Upper lobe of left lung (tissue), 6 donors: ENCODE measurements at regions not wholly inside any gene's neighbourhood (a gene's known extent, or its start where the extent isn't known, plus 50 kb on each side); places are given as distances from the start of the nearest gene placed in this dataset.

ENCODE experiments used
- ATAC-seq, 2 donors: fragments of 200-7000 bp; cut with Tn5 transposase; one replicate each; pipeline ENCODE4 v1.9.1; 2022; ENCODE audit warnings: mild to moderate bottlenecking in 2 of 2, moderate library complexity in 2 of 2; ENCODE audit not compliant: low FRiP score in 2 of 2
- DNase-seq, 2 donors: peaks; one replicate each; pipeline ENCODE4 v3.0.0-alpha.2; 2019 to 2020
- H3K27ac ChIP-seq, 4 donors: fragments of 200-600 bp; sonication (generic); one replicate each; pipeline ENCODE4 v1.5.1; 2016 to 2019
- H3K27me3 ChIP-seq, 4 donors: fragments of 200-600 bp; sonication (generic); one replicate each; pipeline ENCODE4 v1.5.1; 2017 to 2019
- H3K36me3 ChIP-seq, 4 donors: fragments of 200-600 bp; sonication (generic); one replicate each; pipeline ENCODE4 v1.5.1; 2016 to 2019
- H3K4me1 ChIP-seq, 4 donors: fragments of 200-600 bp; sonication (generic); one replicate each; pipeline ENCODE4 v1.5.1; 2018 to 2019
- H3K4me3 ChIP-seq, 4 donors: fragments of 200-600 bp; sonication (generic); one replicate each; pipeline ENCODE4 v1.5.1; 2017 to 2019; ENCODE audit warnings: mild to moderate bottlenecking in 2 of 4, moderate library complexity in 1 of 4
- H3K9me3 ChIP-seq, 4 donors: fragments of 200-600 bp; sonication (generic); one replicate each; pipeline ENCODE4 v1.5.1; 2018 to 2019
- CTCF ChIP-seq, 6 experiments: fragments of 450-650 bp in 4 of 6; fragments of 200-600 bp in 2 of 6; sonication (generic) in 2 of 6; IDR thresholded peaks; one replicate each; pipeline ENCODE4 v1.5.1; 2016 to 2019; ENCODE audit warnings: antibody characterized with exemption in 6 of 6
- EP300 ChIP-seq, 4 donors: sonication (generic); formaldehyde crosslinking; IDR thresholded peaks; one replicate each; pipeline ENCODE4 v1.5.1; 2017; ENCODE audit warnings: antibody characterized with exemption in 4 of 4, control low read depth in 2 of 4
- POLR2A ChIP-seq, 4 donors: fragments of 450-650 bp; IDR thresholded peaks; one replicate each; pipeline ENCODE4 v1.5.1; 2016 to 2017; ENCODE audit warnings: antibody characterized with exemption in 4 of 4, mild to moderate bottlenecking in 2 of 4
- POLR2AphosphoS5 ChIP-seq, 2 donors: sonication (generic); formaldehyde crosslinking; IDR thresholded peaks; one replicate each; pipeline ENCODE4 v1.5.1; 2017; ENCODE audit warnings: antibody characterized with exemption in 2 of 2
- WGBS, 2 donors: methylation state at CpG; one replicate each; pipeline ENCODE4 v1.1.5; 2017 to 2018; 5-methylcytosine and 5-hydroxymethylcytosine counted together
- donor health status: DM: no; HTN: no; CAD: no; lungs with moderate emphysema.
- donor health status: DM: no; HTN: yes; CAD: no; lungs with severe emphysema.

GRCh38 chr2:60098996-60099395, 454.5 kb downstream of the BCL11A start:
- no peak overlapping the region for H3K4me3 ChIP-seq
- H3K27ac ChIP-seq: no peak overlapping the region
- WGBS, 2 donors: 62 to 74% methylated on average over 3 of the region's 3 CpGs
- H3K27me3 ChIP-seq: no peaks in the 10 kb centered on the region
- no peaks in the 10 kb centered on the region for H3K9me3 ChIP-seq
- no peak for TF ChIP-seq EP300 (IDR thresholded peaks at IDR 0.05)
- no peak for TF ChIP-seq CTCF (IDR thresholded peaks at IDR 0.05)
- TF ChIP-seq POLR2A (IDR thresholded peaks at IDR 0.05): no peak
- no peak for TF ChIP-seq POLR2AphosphoS5 (IDR thresholded peaks at IDR 0.05)
- DNase-seq (no peak), ATAC-seq (no peak)
- no peaks in the 10 kb centered on the region for H3K36me3 ChIP-seq
- H3K4me1 ChIP-seq: no peaks in the 10 kb centered on the region

DNA sequence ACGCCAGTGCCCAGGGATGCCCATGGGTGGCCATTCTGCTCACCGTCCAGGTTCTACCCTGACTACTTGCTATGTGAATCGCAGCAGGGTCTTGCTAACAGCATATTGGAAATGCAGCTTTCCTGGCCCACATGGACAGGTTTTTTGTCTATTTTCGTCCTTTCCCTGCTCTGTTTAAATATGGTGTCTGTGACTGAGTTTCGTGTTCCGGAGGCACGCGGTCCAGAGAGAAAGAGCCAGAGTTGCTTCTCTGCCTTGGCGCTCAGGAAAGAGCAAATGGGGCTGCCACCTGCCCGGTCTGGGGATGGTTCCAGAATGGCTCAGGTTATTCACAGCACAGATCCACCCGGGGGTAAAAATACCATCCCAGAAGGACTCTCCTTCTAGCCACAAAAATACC, 456.2 kb downstream of the BCL11A start:
- DNase-seq (no peak), ATAC-seq (no peak)
- no peak overlapping the region for H3K27ac ChIP-seq
- TF ChIP-seq EP300 (IDR thresholded peaks at IDR 0.05) (no peak), POLR2AphosphoS5 (IDR thresholded peaks at IDR 0.05) (no peak), POLR2A (IDR thresholded peaks at IDR 0.05) (no peak), CTCF (IDR thresholded peaks at IDR 0.05) (no peak)
- H3K4me3 ChIP-seq: no peak overlapping the region
- no peaks in the 10 kb centered on the region for H3K36me3 ChIP-seq
- no peaks in the 10 kb centered on the region for H3K9me3 ChIP-seq
- no peaks in the 10 kb centered on the region for H3K4me1 ChIP-seq
- no peaks in the 10 kb centered on the region for H3K27me3 ChIP-seq
- WGBS, 2 donors: 92 to 95% methylated on average over 11 of the region's 11 CpGs

DNA sequence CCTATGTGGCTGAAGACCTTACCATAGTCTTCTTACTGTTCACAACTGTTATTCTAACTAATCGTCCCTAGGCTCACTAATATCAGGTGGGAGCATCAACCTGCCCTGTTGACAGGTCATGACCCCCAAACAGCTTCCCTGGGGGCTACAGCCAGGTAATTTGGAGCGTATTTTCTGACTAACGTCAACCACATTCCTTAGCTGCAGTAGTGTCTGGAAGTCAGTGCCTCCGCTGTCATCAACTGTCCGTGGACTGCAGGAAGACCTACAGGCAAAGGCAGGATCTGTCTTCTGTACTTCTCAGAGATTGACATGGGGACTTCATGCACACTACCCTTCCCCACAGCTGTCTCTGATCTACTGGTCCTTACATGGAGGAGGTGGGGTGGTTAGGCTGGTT, 456.9 kb downstream of the BCL11A start:
- Histone ChIP-seq H3K36me3 (no peaks in the 10 kb centered on the region), H3K4me3 (no peak overlapping the region), H3K27me3 (no peaks in the 10 kb centered on the region), H3K9me3 (no peaks in the 10 kb centered on the region), H3K4me1 (no peaks in the 10 kb centered on the region), H3K27ac (no peak overlapping the region)
- TF ChIP-seq CTCF (IDR thresholded peaks at IDR 0.05) (no peak), EP300 (IDR thresholded peaks at IDR 0.05) (no peak), POLR2A (IDR thresholded peaks at IDR 0.05) (no peak), POLR2AphosphoS5 (IDR thresholded peaks at IDR 0.05) (no peak)
- DNase-seq (no peak), ATAC-seq (no peak)
- WGBS, 2 donors: 82 to 89% methylated on average over 5 of the region's 5 CpGs

DNA sequence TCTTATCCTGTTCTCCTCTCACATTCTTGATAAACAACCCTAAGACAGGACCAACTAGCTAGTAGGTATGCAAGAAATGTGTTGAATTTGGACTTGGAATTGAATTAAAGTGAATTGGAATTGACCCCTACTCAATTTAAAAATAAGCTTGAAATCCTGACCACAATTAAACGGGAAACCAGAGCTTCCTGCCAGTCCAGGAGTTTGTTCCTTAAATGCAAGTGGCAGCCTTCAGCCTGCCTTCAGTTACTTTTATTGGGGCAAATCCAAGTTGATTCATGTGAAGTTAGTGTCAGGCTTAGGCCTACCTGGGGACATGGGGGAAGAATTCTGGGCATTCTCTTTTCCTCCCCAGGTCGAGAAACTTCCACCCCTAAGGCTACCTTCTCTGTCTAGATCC, 457.6 kb downstream of the BCL11A start:
- no peak overlapping the region for H3K27ac ChIP-seq
- H3K4me3 ChIP-seq: no peak overlapping the region
- ATAC-seq (no peak), DNase-seq (no peak)
- no peaks in the 10 kb centered on the region for H3K36me3 ChIP-seq
- H3K27me3 ChIP-seq: no peaks in the 10 kb centered on the region
- WGBS, 2 donors: 52 to 59% methylated on average over 2 of the region's 2 CpGs
- H3K9me3 ChIP-seq: no peaks in the 10 kb centered on the region
- no peak for TF ChIP-seq POLR2AphosphoS5 (IDR thresholded peaks at IDR 0.05)
- no peak for TF ChIP-seq CTCF (IDR thresholded peaks at IDR 0.05)
- no peak for TF ChIP-seq POLR2A (IDR thresholded peaks at IDR 0.05)
- TF ChIP-seq EP300 (IDR thresholded peaks at IDR 0.05): no peak
- H3K4me1 ChIP-seq: no peaks in the 10 kb centered on the region

DNA sequence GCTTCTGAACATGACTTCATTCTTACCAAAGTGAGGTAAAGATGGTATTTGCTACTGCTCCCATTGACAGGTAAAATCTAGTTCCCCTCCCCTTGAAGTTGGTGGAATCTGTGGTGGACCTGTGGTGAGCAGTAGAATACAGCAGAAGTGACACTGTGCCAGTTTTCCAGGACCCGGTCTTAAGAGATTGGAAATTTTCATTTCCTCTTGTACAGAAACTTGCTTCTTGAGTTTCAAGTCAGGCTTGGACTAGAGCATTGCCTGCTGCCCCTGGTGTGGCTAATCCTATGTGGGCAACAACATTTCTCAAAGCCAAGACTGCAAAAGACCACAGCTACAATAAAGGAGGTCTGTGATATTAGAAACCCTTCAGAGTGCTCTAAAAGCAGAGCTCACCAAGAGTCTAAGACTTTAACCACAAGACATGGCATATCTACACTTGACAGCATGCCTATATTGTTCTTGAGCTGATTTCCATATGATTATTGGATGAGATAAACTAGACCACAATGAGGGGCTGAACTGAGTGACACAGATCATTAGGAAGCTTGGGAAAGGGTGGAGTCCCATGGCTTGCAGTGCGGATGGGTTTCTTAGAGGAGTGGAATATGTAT, 458.1 kb downstream of the BCL11A start:
- H3K4me1 ChIP-seq: no peaks in the 10 kb centered on the region
- no peak overlapping the region for H3K4me3 ChIP-seq
- WGBS, 2 donors: 67 to 88% methylated on average over 2 of the region's 2 CpGs
- no peaks in the 10 kb centered on the region for H3K36me3 ChIP-seq
- no peaks in the 10 kb centered on the region for H3K9me3 ChIP-seq
- no peak for ATAC-seq
- no peaks in the 10 kb centered on the region for H3K27me3 ChIP-seq
- no peak for TF ChIP-seq POLR2AphosphoS5 (IDR thresholded peaks at IDR 0.05)
- no peak for TF ChIP-seq EP300 (IDR thresholded peaks at IDR 0.05)
- no peak for TF ChIP-seq POLR2A (IDR thresholded peaks at IDR 0.05)
- no peak for TF ChIP-seq CTCF (IDR thresholded peaks at IDR 0.05)
- no peak for DNase-seq
- no peak overlapping the region for H3K27ac ChIP-seq
